DMS79 (cell line): ENCODE measurements at regions not wholly inside any gene's neighbourhood (a gene's known extent, or its start where the extent isn't known, plus 50 kb on each side); places are given as distances from the start of the nearest gene placed in this dataset.
"Not testable (repeated sequence)": the region's sequence is repeated elsewhere in the genome, so short reads cannot be mapped to it uniquely, and the experiment has no call there.

Source experiments
- DNase-seq: peaks from one replicate; lab custom pipeline; 2025; lab: John Stamatoyannopoulos, UW

- no peak for DNase-seq
These were observed 112.4 kb upstream of the ALDH1A3 start for GRCh38 chr15:100767001-100767825.

- DNase-seq = no peak
These were observed 111.1 kb upstream of the ALDH1A3 start for GRCh38 chr15:100768501-100768931.

- DNase-seq = no peak
These were observed 110.3 kb upstream of the ALDH1A3 start for GRCh38 chr15:100769043-100769974.

- no peak for DNase-seq
These were observed 109.7 kb upstream of the ALDH1A3 start for GRCh38 chr15:100769975-100770340.

- no peak for DNase-seq
These were observed 108.7 kb upstream of the ALDH1A3 start for GRCh38 chr15:100770661-100771584.

GRCh38 chr15:100771746-100772145, 107.9 kb upstream of the ALDH1A3 start:
- no peak for DNase-seq

GRCh38 chr15:100772478-100772877, 107.2 kb upstream of the ALDH1A3 start:
- no peak for DNase-seq

- DNase-seq = no peak
These were observed 106.6 kb upstream of the ALDH1A3 start for GRCh38 chr15:100772892-100773520.

GRCh38 chr15:100774044-100774443, 105.6 kb upstream of the ALDH1A3 start:
- not testable (repeated sequence) for DNase-seq

GRCh38 chr15:100775581-100776185, 103.9 kb upstream of the ALDH1A3 start:
- DNase-seq = no peak

GRCh38 chr15:100777821-100778220, 101.8 kb upstream of the ALDH1A3 start:
- no peak for DNase-seq

GRCh38 chr15:100778831-100779288, 100.8 kb upstream of the ALDH1A3 start:
- no peak for DNase-seq

- DNase-seq = no peak
These were observed 100.1 kb upstream of the ALDH1A3 start for GRCh38 chr15:100779331-100780207.

GRCh38 chr15:100780208-100780800, 99.3 kb upstream of the ALDH1A3 start:
- DNase-seq = no peak

- DNase-seq = no peak
These were observed 98.3 kb upstream of the ALDH1A3 start for GRCh38 chr15:100781061-100781960.

GRCh38 chr15:100781961-100782530, 97.6 kb upstream of the ALDH1A3 start:
- DNase-seq = no peak

- no peak for DNase-seq
These were observed 96.3 kb upstream of the ALDH1A3 start for GRCh38 chr15:100783291-100783690.
